ENCODE measurements at regions not wholly inside any gene's neighbourhood (a gene's known extent, or its start where the extent isn't known, plus 50 kb on each side); places are given as distances from the start of the nearest gene placed in this dataset.

GRCh38 chr1:60699325-60699724 is 383.0 kb upstream of the NFIA start:
- H3K9ac ChIP-seq (ENCODE audit: insufficient read depth, low read length, poor library complexity, severe bottlenecking) = no peak overlapping the region
- Mint-ChIP-seq H3K27me3 (ENCODE audit: low read depth in 3 of 3) (peaks cover 0 to 4% (median 0%) of the 10 kb centered on the region in 3 donors), H3K4me1 (no peaks in the 10 kb centered on the region), H3K4me3 (no peak overlapping the region), H3K9me3 (peaks cover 0 to 11% (median 3%) of the 10 kb centered on the region in 7 donors), H3K36me3 (no peaks in the 10 kb centered on the region), H3K27ac (no peak overlapping the region)
- no peak overlapping the region for H3K4me2 ChIP-seq (replicated peaks; ENCODE audit: extremely low read depth, low read length, poor library complexity, severe bottlenecking)
- 81% methylated on average over 2 of the region's 3 CpGs for WGBS (ENCODE audit: insufficient coverage)
- no peak overlapping the region for H2AFZ ChIP-seq (ENCODE audit: insufficient read depth, low read depth, low read length, poor library complexity, severe bottlenecking)
- intact Hi-C loops (cut with micrococcal nuclease) = no loop called here
- H3K4me1 ChIP-seq (ENCODE audit: control insufficient read depth in 1 of 2, insufficient read depth in 2 of 2, low read length in 2 of 2) = no peaks in the 10 kb centered on the region
- H3K9me3 ChIP-seq (replicated peaks in 1 of 2; ENCODE audit: control insufficient read depth in 1 of 2, insufficient read depth in 1 of 2, low read length in 2 of 2) = no peaks in the 10 kb centered on the region
- no peak overlapping the region for H3K27ac ChIP-seq (ENCODE audit: low read depth in 1 of 2, low read length in 2 of 2)
- no peaks in the 10 kb centered on the region for H4K20me1 ChIP-seq (ENCODE audit: insufficient read depth, low read length)
- no peak for DNase-seq
- H3K79me2 ChIP-seq (ENCODE audit: insufficient read depth, low read length) = no peaks in the 10 kb centered on the region
- no peak for TF ChIP-seq CTCF (IDR thresholded peaks at IDR 0.05)
- H3K4me3 ChIP-seq (replicated peaks in 1 of 3; ENCODE audit: low read depth in 2 of 3, low read length in 3 of 3) = no peak overlapping the region
- H3K27me3 ChIP-seq (ENCODE audit: control insufficient read depth in 2 of 2, insufficient read depth in 2 of 2, low read length in 2 of 2) = no peaks in the 10 kb centered on the region
- H3K36me3 ChIP-seq (replicated peaks in 1 of 2; ENCODE audit: control insufficient read depth in 1 of 2, insufficient read depth in 2 of 2, low read length in 2 of 2) = no peaks in the 10 kb centered on the region

- H3K9me3 Mint-ChIP-seq = peaks cover 0 to 9% (median 6%) of the 10 kb centered on the region in 7 donors
- H3K4me1 Mint-ChIP-seq = no peaks in the 10 kb centered on the region
- peaks cover 3 to 6% of the 10 kb centered on the region in 2 donors for H3K9me3 ChIP-seq (replicated peaks in 1 of 2; ENCODE audit: control insufficient read depth in 1 of 2, insufficient read depth in 1 of 2, low read length in 2 of 2)
- no peak overlapping the region for H3K27ac ChIP-seq (ENCODE audit: low read depth in 1 of 2, low read length in 2 of 2)
- no peak for TF ChIP-seq CTCF (IDR thresholded peaks at IDR 0.05)
- peaks cover 0 to 3% (median 0%) of the 10 kb centered on the region in 3 donors for H3K27me3 Mint-ChIP-seq (ENCODE audit: low read depth in 3 of 3)
- no peak overlapping the region for H3K27ac Mint-ChIP-seq
- H3K79me2 ChIP-seq (ENCODE audit: insufficient read depth, low read length) = no peaks in the 10 kb centered on the region
- no peaks in the 10 kb centered on the region for H3K27me3 ChIP-seq (ENCODE audit: control insufficient read depth in 2 of 2, insufficient read depth in 2 of 2, low read length in 2 of 2)
- H3K36me3 ChIP-seq (replicated peaks in 1 of 2; ENCODE audit: control insufficient read depth in 1 of 2, insufficient read depth in 2 of 2, low read length in 2 of 2) = no peaks in the 10 kb centered on the region
- no peak overlapping the region for H3K4me3 ChIP-seq (replicated peaks in 1 of 3; ENCODE audit: low read depth in 2 of 3, low read length in 3 of 3)
- 50% methylated on average over 1 of the region's 4 CpGs for WGBS (ENCODE audit: insufficient coverage)
- no peak overlapping the region for H3K4me2 ChIP-seq (replicated peaks; ENCODE audit: extremely low read depth, low read length, poor library complexity, severe bottlenecking)
- intact Hi-C loops (cut with micrococcal nuclease) = no loop called here
- no peak for DNase-seq
- H3K4me1 ChIP-seq (ENCODE audit: control insufficient read depth in 1 of 2, insufficient read depth in 2 of 2, low read length in 2 of 2) = no peaks in the 10 kb centered on the region
- no peaks in the 10 kb centered on the region for H3K36me3 Mint-ChIP-seq
- H3K9ac ChIP-seq (ENCODE audit: insufficient read depth, low read length, poor library complexity, severe bottlenecking) = no peak overlapping the region
- H4K20me1 ChIP-seq (ENCODE audit: insufficient read depth, low read length) = no peaks in the 10 kb centered on the region
- H3K4me3 Mint-ChIP-seq = no peak overlapping the region
- H2AFZ ChIP-seq (ENCODE audit: insufficient read depth, low read depth, low read length, poor library complexity, severe bottlenecking) = no peak overlapping the region
Observed at GRCh38 chr1:60697204-60697994, 385.0 kb upstream of the NFIA start.
